GM21528 (cell line): ENCODE measurements at regions not wholly inside any gene's neighbourhood (a gene's known extent, or its start where the extent isn't known, plus 50 kb on each side); places are given as distances from the start of the nearest gene placed in this dataset.

Experiments used
- ATAC-seq: cut with Tn5 transposase; IDR thresholded peaks from one replicate; pipeline ENCODE4 v1.9.1; 2021; ENCODE audit warnings: mild to moderate bottlenecking, moderate library complexity; ENCODE audit not compliant: unreplicated experiment, low FRiP score

DNA sequence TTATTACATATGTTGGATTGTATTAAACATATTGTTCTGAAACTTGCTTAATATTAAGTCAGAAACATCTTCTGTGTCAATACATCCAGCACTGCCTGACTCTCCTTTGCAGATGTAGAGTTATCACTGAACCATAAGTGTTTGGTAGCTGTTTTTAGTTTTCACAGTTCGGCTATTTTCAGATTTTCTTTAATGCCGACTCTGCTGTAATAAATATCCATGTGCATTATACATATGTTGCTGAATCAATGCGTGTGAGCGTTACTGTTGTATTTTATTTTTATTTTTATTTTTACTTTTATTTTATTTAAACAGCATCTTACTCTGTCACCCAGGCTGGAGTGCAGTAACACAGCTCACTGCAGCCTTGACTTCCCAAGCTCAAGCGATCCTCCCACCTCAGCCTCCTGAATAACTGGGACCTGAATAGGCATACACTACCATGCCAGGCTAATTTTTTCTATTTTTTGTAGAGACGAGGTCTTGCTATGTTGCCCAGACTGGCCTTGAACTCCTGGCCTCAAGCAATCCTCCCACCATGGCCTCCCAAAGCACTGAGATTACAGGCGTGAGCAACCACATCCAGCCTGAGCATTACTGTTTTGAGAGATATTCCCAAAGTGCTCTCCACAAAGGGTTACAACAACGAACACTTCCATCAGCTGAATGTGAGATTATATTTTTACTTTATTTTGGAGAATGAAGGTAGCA lies 50.7 kb upstream of the NOCT start:
- ATAC-seq: no peak

DNA sequence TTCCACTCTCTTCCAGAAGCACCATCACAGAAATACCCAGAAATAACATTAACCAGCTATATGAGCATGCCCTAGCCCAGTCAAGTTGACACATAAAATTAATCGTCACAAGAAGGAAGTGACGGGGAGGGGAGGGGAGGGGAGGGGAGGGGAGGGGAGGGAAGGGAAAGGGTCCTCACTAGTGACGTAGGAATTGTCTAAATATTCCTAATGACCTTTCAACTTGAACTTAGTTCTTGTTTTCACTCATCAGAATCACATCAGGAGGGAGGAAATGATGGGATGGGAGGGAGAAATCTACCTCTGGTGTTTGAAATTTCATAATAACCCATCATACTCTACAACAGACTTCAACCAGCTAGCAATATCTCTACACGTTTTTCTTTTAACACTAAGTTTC lies 52.2 kb upstream of the NOCT start:
- ATAC-seq: no peak

DNA sequence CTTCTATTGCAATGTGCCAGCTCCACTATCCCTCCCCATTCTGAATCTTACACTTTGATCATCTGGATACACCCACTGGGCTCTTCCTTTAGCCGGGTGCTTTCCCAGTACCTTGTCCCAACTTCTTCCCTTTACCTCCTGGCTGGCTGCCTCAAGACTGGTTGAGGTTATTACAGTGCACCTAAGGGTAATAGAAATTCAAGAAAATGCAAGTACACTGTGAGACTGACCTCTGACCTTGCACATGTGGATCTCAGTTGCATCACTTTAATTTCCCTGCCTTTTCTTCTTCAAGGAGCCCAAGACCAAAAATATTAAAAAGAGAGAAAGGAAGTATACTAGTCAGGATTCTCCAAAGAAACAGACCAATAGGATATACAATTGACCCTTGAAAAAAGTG lies 53.9 kb upstream of the NOCT start:
- ATAC-seq: no peak

DNA sequence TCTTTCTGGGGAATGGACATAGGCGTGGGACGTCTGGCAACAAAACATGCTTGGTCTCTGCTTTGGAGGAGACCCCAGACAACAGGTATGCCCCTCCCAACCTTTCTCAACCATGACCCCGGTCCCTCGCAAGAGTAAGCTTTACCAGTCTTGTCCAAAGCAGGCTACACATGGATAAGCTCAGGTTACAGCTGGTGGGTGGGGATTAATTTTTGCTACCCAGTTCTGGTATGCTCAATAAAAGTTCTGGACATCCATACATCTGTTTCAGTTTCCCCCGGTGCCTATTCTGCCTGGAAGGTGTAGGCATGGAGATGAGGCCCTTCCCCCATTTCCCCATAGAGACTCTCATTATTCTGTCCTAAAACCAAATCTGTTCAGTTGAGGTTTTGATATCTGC lies 54.5 kb upstream of the NOCT start:
- ATAC-seq: no peak

DNA sequence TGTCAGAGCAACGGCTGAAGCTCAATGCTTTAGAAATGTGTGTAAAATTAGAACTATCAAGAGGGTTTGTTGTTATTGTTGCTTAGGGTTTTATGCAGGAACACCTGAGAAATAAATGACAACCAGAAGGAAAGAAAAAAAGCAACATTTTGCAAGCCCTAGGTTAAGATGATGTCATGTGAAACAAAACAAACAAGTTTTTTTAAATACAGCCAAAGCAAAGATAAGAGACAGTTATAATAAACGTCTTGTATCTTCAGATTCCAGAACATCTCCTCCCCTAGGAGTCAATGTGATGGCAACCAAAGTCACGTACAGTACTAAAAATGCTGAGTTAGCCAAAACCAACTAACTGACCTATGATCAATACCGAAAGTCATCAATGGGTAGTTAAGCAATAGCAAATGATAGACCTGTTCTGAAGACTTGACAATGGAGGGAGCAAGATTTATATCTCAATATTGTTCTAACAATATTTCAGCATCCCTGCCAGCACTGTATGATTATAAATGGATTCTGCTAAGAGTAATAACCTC lies 55.3 kb upstream of the NOCT start:
- no peak for ATAC-seq

DNA sequence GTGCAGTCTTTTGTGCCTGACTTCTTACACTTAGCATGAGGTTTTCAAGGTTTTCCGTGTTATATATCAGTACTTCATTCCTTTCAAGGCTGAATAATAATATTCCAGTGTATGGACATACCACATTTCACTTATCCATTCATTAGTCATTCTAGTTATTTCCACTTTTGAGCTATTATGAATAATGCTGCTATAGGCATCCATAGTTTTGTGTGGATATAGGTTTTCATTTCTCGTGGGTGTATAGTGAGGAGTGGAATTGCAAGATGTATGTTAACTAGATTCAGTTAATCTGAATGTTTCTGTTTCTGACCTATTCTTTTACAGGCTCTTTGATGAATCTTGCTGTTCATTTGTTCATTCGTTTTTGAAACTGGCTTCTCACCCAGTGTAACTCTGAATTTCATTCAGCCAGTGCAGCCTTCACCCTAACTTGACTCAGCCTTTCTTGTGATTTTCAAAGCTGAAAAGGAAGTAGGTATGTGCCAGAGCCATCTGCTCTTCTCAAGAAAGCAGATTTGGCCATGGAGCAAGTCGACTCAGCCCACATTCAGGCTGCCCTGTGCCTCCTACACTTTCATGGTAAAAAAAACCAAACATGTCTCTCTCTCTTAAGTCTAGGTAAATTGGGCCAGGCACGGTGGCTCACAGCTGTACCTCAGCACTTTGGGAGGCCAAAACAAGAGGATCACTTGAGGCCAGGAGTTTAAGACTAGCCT lies 56.3 kb upstream of the NOCT start:
- no peak for ATAC-seq

DNA sequence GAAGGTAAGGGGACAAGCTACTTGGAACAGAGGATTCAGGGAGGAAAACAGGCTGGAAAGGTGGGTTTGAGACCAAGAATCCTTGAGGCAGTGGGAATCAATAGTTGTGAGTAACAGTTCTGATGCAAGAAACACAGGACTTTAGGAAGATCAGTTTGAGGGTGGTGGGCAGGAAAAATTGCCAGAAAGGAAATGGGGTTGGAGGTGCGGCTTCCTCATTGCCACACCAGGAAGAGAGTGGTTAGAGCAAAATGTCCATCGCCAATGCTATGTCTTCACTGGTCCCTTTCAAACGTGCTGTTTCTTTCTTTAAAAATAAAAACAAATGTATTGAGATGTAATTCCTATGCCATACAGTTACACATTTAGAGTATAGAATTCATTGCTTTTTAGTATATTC lies 57.1 kb upstream of the NOCT start:
- ATAC-seq: no peak

DNA sequence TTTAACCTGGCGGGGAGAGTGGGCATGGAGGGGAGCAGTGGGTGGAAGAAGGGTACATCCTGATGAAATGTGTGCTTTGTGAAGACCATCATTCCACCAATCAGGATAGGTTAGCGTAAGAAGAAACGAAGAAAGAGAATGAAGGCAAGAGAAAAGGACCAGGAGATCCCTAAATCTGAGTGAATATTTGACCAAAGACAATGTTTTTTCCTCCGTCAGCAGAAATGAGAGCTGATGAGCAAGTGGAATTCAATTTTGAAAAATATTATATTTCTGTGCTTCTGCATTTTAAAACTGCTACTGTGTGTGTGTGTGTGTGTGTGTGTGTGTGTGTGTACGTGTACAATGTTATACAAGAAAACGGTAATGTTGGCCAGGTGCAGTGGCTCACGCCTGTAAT lies 58.3 kb upstream of the NOCT start:
- ATAC-seq: no peak

DNA sequence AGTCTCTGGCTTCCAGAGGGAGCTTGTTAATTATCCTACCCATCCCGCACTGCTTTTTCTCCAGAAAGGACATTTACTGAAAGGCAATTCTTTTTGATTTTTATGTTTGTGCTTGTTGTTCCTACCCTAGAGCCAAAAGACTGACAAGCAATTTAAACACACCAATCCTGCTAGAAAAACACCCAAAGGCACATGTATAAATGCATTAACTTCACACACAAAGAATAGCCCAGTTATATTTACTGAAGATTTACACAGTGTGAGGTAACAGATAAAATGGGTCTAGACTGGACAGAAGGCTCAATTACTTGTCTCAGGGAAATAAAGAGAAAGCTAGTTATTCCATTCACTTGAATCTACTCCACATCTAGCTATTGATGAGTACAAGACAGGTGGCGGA lies 61.2 kb upstream of the NOCT start:
- no peak for ATAC-seq

DNA sequence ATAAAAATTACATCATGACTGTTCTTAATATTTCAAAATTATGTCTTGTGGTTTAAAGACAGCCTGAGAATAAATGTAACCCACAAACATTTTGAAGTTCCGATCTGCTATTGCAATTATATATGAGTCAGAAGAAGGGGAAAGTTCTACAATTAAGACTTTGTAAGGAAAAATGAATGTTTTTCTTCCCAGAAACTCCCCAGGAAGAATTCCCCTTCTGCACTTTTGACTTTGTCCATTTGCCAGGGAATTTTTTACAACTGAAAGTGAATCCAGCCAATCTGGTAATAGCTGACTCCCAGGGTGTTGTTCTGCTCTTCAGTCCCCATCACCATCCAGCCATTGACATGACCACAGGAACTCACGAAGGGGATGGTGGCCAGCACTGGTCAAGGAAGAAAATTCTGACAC lies 61.6 kb upstream of the NOCT start:
- no peak for ATAC-seq

DNA sequence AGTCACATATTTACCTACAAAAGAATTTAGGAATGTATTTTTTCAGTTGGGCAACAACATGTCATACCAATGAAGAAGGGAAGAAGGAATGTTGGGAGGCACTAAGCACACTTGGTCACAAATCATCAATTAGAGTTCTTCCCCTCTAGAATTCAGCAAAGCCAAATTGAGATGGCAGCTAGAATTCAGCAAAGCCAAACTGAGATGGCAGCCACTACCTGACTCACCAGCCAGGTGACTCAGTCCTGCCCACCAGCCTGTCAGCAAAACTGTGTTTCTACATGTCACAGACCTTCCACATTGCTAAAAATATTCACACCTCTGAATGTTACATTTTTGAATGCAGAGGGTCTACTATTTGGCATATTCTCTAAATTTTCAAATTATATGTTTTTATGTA lies 63.2 kb upstream of the NOCT start:
- no peak for ATAC-seq

DNA sequence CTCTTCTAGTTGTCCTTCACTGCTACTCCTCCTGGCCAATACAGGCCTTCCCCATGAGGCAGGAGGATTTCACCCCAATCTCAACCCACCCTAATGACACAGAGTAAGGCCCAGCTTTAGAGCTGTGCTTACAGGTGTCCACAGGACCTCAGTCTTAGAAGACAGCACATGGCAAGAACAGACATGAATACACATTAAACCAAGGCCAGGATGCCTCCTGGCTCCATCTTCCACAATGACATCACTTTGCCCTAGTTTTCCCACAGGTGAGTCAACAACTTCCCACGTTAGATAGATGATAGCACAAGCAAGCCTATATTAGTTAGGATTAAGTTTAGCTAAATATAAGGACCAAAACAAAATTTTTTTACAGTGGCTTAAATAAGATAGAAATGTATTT lies 63.8 kb upstream of the NOCT start:
- ATAC-seq: no peak

DNA sequence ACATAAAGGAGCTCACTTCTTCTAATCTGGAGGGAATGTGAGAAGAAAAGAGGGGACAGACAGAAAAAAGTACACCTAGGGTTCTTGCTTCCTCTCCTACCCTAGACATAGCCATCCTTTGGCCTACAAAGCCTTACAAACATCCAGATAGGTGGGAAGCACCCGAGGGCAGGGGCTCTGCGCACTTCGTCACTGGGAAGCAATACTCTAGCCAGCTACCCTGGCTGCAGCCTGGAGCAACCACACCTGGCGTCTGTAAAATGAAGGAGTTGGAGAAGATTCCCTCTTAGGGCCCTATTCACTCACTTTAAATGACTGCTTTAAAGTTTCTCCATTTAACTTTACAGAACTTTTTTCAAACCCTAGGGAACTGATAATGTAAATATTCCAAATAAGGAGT lies 65.7 kb upstream of the NOCT start:
- no peak for ATAC-seq

DNA sequence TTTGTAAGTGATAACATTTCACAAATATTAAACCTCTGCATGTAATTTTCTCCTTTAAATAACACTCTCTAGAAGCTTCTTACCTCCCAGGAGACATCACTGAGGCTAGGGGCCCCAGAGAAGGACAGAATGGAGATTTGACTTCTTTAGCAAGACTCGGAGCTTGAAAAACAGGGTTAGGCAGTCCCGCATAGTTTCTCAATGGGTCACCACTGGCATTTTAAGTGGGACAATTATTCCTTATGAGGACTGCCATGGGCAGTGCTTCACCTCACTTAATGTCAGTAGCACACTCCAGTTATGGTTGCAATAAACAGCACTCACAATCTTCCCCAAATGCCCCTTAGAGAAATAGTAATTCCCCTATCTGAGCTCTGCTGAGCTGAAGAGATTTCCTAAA lies 66.7 kb upstream of the NOCT start:
- ATAC-seq: no peak

DNA sequence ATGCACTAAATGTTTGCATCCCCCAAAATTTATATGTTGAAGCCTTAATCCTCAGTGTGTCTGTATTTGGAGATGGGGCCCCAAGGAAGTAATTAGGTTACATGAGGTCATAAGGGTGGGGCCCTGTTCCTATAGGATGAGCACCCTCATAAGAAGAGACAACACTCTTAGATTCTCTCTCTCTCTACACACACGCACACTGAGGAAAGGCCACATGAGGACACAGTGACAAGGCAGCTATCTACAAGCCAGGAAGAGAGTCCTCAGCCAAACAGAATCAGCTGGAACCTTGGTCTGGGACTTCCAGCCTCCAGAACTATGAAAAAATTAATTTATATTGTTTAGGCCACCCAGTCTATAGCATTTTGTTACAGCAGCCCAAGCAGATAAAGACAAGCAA lies 69.3 kb upstream of the NOCT start:
- no peak for ATAC-seq

DNA sequence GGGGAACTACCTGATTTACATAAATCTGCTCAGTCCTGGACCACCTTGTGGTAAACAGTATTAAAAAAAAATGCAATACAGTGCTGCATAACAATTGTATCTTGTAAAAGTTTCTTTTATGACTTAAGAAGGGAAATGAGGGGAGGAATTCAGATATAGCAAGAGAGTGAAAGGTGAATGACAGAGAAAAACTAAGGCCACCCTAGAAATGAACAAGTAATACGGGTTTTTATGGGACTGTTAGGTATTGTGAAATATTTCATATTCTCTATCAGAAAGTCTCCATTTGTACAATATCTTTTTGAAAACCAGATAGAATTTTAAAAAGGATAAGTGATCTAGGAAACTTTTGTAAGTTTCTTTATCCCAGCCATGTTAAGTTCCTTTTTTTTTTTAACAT lies 69.7 kb upstream of the NOCT start:
- ATAC-seq: no peak

DNA sequence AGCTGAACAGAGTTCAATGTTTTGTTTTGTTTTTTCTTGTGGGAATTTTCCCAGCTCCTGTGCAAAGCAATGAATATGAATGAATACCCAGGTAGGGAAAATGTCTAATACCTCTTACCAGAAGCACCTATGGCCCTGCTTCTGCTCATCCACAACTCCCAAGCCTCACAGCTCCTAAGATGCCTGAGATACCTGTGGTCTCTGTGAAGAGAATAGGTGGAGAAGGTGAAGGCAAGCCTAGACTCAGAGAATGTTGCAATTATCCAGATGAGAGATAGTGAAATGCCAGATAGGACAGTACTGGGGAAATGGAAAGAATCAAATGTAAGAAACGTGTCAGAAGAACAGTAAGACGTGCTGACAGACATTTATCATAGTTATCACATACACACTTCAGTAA lies 70.2 kb upstream of the NOCT start:
- ATAC-seq: no peak

DNA sequence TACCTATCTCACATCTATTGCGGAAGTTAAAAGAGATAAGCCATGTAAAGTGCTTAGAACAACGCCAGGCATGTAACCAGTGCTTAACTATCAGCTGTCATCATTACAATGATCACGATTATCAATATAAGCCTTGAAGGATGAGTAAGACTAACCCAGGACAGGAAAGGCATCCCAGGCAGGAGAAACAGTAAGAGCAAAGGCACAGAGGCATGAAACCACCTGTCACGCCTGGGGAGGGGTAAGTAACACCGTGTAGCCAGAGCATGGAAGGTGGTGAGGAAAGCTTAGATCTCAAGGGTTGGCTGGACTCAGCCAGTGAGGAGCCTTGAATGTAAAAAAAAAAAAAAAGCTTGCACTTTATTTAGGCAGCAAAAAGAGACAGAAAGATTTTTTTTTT lies 71.7 kb upstream of the NOCT start:
- no peak for ATAC-seq

DNA sequence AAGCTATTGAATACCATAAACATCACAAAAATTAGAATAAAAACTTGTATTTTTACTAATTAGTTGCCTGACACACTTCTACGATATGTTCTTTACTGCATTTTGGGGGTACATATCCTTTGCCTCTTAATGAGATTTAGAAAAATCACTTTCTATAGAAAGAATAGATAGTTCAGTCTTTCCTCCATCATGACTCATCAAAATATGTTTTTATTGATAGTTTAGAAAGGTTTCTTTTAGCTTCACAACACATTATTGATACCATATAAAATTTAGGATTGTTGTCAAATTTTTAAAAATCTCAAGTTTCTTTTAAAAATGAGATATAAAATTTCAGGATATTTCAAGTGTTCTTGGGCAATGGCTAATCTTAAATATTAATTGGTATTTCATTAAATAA lies 74.5 kb upstream of the NOCT start:
- no peak for ATAC-seq

DNA sequence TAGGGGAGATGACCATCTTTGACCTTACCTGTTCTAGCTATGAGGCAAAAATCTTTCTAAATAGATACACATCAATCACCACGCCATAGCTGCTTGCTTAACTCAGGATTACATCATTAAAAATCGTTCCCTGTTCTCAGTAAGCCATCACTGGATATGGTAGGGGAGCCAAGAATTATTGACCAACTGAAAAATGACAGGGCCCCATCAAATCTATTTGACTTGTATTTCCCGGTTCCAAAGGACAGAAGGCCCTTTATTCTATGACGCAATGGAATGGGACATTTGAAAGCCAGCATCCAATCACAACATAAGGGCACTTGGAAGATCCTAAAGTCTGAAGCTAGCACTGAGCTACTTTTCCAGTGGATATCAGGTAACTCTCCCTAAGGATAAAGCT lies 75.6 kb upstream of the NOCT start:
- no peak for ATAC-seq

DNA sequence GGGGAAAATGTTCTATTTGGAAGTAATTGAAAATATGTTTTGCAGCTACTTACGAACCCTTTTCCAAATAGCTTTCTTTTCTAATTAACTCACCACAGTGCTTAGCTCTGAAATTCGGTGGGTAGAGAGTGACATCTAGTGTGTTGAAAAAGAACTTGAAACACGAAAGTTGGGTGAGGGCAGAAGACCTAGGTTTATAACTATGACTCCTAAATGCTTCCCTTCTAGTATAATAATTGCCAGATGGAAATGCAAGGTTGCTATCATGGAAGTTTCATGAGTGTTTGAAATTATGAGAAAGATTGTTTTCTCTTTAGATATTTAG lies 77.3 kb upstream of the NOCT start:
- peak; percentile 75 for ATAC-seq

DNA sequence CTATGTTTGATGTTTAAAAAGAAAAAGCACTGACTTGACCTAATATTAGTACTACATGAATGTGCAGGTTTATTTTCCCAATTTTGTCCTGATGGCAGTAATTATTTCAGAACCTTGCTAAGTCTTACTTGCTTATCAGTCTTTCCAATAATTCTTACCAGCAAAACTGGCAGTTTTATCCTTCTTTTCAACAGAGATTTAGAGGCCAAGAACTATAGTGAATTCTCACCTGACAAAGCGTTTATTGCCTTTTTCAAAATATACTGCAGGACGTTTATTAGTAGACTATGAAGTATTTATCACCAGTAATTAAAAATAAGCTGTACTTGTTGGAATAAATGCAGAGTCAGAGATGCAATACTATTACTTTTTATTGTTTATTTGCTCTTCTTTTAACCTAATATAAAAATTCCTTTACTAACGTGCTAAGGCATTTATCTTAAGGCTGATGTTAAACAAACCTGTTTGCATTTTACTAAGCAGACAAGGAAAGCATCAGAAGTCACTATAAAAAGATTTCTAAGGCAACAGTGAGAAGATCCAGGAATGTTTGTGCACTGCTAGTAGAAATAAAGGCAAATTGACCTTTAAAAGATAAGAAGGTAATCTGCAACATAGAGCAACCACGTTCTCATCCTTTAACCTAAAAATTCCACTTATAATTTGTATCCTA lies 80.3 kb upstream of the NOCT start:
- ATAC-seq: no peak
